Caco-2 (cell line): ENCODE measurements at regions not wholly inside any gene's neighbourhood (a gene's known extent, or its start where the extent isn't known, plus 50 kb on each side); places are given as distances from the start of the nearest gene placed in this dataset.

ENCODE experiments used
- BruUV-seq: library from RNA; stranded (reverse); fragments of 400-500 nt; replicated peaks from 2 replicates; lab custom pipeline; 2021; lab: Mats Ljungman, UMichigan
- CTCF ChIA-PET: fragments of 300-600 bp; sonication (Branson Sonifier 250); formaldehyde crosslinking; loops from one replicate; lab custom pipeline; 2022; ENCODE audit warnings: antibody characterized with exemption; lab: Charles Lee
- POLR2A ChIA-PET: fragments of 300-600 bp; sonication (Branson Sonifier 250); formaldehyde crosslinking; loops from one replicate; lab custom pipeline; 2022; ENCODE audit warnings: antibody characterized with exemption; lab: Charles Lee
- DNase-seq, 2 experiments: peaks; one replicate each; pipeline versions ENCODE4 v3.0.0 to v3.0.0-alpha.2; 2020 to 2022
- H3K27me3 ChIP-seq: replicated peaks from 2 replicates; pipeline ENCODE4 v1.6.0; 2011; ENCODE audit warnings: low read length; ENCODE audit not compliant: control insufficient read depth, insufficient read depth
- H3K36me3 ChIP-seq: 2 replicates; pipeline ENCODE4 v1.5.1; 2011; ENCODE audit warnings: low read length; ENCODE audit not compliant: control insufficient read depth, insufficient read depth
- H3K4me1 ChIP-seq: fragments of 250-450 bp; sonication (Bioruptor Pico); 2 replicates; pipeline ENCODE4 v1.5.1; 2020; ENCODE audit warnings: mild to moderate bottlenecking
- H3K4me3 ChIP-seq: 2 replicates; pipeline ENCODE4 v1.5.1; 2011; ENCODE audit warnings: low read depth, mild to moderate bottlenecking, control low read depth, low read length
- H3K9me3 ChIP-seq: fragments of 250-450 bp; sonication (Bioruptor Pico); 2 replicates; pipeline ENCODE4 v1.5.1; 2020; ENCODE audit warnings: mild to moderate bottlenecking, moderate library complexity
- H3K27ac Mint-ChIP-seq: one replicate; pipeline ENCODE4 v1.8.0; 2022; ENCODE audit warnings: mixed read lengths; ENCODE audit not compliant: unreplicated experiment
- H3K27me3 Mint-ChIP-seq: one replicate; pipeline ENCODE4 v1.8.0; 2022; ENCODE audit warnings: mixed read lengths; ENCODE audit not compliant: insufficient read depth, unreplicated experiment
- H3K36me3 Mint-ChIP-seq: one replicate; pipeline ENCODE4 v1.8.0; 2022; ENCODE audit warnings: mild to moderate bottlenecking, mixed read lengths; ENCODE audit not compliant: insufficient read depth, unreplicated experiment
- H3K4me1 Mint-ChIP-seq: one replicate; pipeline ENCODE4 v1.8.0; 2022; ENCODE audit warnings: low read depth, mixed read lengths; ENCODE audit not compliant: unreplicated experiment
- H3K4me3 Mint-ChIP-seq: one replicate; pipeline ENCODE4 v1.8.0; 2022; ENCODE audit warnings: mild to moderate bottlenecking, moderate library complexity, mixed read lengths; ENCODE audit not compliant: unreplicated experiment
- H3K9me3 Mint-ChIP-seq: one replicate; pipeline ENCODE4 v1.8.0; 2022; ENCODE audit warnings: mixed read lengths; ENCODE audit not compliant: unreplicated experiment
- intact Hi-C: fragments of 100-400 bp; cut with micrococcal nuclease; formaldehyde crosslinking; loops from one replicate; pipeline ENCODE4 v1.10.0; 2022; ENCODE audit not compliant: unreplicated experiment
- TF ChIP-seq, protein P1 (sequence below), 2 experiments: fragments of 200-600 bp in 1 of 2; IDR thresholded peaks; 1 replicate in 1 of 2; 2 replicates in 1 of 2; pipeline versions ENCODE4 v1.5.1 to v1.8.0; 2011 to 2022; ENCODE audit warnings: antibody characterized with exemption in 1 of 2, control low read depth in 1 of 2, inconsistent platforms in 1 of 2, low read depth in 1 of 2, low read length in 1 of 2, mild to moderate bottlenecking in 1 of 2, moderate library complexity in 1 of 2; ENCODE audit not compliant: insufficient read depth in 1 of 2, severe bottlenecking in 1 of 2, unreplicated experiment in 1 of 2

DNA sequence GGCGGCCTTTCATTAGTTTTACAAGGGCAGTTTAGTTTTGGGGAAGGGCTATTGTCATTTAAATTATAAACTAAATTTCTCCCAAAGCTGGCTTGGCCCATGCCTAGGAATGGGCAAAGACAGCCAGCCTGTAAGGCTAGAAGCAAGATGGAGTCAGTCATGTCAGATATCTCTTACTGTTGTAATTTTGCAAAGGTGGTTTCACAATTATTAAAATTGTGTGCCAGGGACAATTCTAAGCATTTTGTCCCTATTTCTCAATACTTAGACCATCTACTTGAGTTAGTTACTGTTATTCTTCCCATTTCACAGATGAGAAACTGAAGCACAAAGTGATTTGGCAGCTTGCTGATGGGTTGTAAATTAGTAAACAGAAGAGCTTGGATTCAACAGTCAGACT is 467.7 kb upstream of the GOT2 start:
- no peak overlapping the region for H3K4me3 Mint-ChIP-seq
- TF ChIP-seq, protein P1, sequence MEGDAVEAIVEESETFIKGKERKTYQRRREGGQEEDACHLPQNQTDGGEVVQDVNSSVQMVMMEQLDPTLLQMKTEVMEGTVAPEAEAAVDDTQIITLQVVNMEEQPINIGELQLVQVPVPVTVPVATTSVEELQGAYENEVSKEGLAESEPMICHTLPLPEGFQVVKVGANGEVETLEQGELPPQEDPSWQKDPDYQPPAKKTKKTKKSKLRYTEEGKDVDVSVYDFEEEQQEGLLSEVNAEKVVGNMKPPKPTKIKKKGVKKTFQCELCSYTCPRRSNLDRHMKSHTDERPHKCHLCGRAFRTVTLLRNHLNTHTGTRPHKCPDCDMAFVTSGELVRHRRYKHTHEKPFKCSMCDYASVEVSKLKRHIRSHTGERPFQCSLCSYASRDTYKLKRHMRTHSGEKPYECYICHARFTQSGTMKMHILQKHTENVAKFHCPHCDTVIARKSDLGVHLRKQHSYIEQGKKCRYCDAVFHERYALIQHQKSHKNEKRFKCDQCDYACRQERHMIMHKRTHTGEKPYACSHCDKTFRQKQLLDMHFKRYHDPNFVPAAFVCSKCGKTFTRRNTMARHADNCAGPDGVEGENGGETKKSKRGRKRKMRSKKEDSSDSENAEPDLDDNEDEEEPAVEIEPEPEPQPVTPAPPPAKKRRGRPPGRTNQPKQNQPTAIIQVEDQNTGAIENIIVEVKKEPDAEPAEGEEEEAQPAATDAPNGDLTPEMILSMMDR (IDR thresholded peaks at IDR 0.05; ENCODE audit: insufficient read depth in 1 of 2, low read depth in 1 of 2, low read length in 1 of 2, severe bottlenecking in 1 of 2, unreplicated experiment in 1 of 2): no peak
- H3K9me3 Mint-ChIP-seq: no peaks in the 10 kb centered on the region
- BruUV-seq: no TSS peak
- H3K27me3 Mint-ChIP-seq: peaks cover 3% of the 10 kb centered on the region
- POLR2A ChIA-PET: no interaction called here
- CTCF ChIA-PET: no interaction called here
- no peak overlapping the region for H3K27ac Mint-ChIP-seq
- Histone ChIP-seq H3K9me3 (no peaks in the 10 kb centered on the region), H3K4me3 (no peak overlapping the region), H3K4me1 (no peaks in the 10 kb centered on the region), H3K36me3 (no peaks in the 10 kb centered on the region), H3K27me3 (no peaks in the 10 kb centered on the region)
- H3K4me1 Mint-ChIP-seq: no peaks in the 10 kb centered on the region
- no peaks in the 10 kb centered on the region for H3K36me3 Mint-ChIP-seq
- intact Hi-C loops: no loop called here
- DNase-seq: no peak

DNA sequence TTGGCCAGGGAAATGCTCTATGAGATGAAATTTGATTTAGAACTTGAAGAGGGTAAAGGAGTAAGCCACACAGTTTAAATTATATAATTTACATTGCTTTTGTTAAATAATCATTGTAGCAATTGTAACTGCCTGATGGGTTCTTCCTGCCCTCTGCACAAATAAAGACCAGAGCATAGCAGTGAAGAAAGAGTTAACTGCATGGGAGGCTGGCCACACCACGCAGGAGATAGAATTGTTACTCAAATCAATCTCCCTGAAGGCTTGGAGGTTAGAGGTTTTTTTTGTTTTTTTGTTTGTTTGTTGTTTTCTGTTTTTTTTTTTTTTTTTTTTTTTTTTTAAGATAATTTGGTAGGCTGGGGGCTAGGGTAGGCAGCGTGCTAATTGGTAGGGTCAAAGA is 467.0 kb upstream of the GOT2 start:
- no TSS peak for BruUV-seq
- H3K36me3 ChIP-seq: no peaks in the 10 kb centered on the region
- no peak overlapping the region for H3K4me3 ChIP-seq
- no peak for DNase-seq
- H3K36me3 Mint-ChIP-seq: no peaks in the 10 kb centered on the region
- peaks cover 3% of the 10 kb centered on the region for H3K27me3 Mint-ChIP-seq
- H3K9me3 ChIP-seq: no peaks in the 10 kb centered on the region
- H3K4me1 Mint-ChIP-seq: no peaks in the 10 kb centered on the region
- POLR2A ChIA-PET: no interaction called here
- H3K4me1 ChIP-seq: no peaks in the 10 kb centered on the region
- no peaks in the 10 kb centered on the region for H3K9me3 Mint-ChIP-seq
- TF ChIP-seq, protein P1 (IDR thresholded peaks at IDR 0.05; ENCODE audit: insufficient read depth in 1 of 2, low read depth in 1 of 2, low read length in 1 of 2, severe bottlenecking in 1 of 2, unreplicated experiment in 1 of 2): no peak
- intact Hi-C loops: no loop called here
- no peaks in the 10 kb centered on the region for H3K27me3 ChIP-seq
- CTCF ChIA-PET: no interaction called here
- H3K4me3 Mint-ChIP-seq: no peak overlapping the region
- no peak overlapping the region for H3K27ac Mint-ChIP-seq

DNA sequence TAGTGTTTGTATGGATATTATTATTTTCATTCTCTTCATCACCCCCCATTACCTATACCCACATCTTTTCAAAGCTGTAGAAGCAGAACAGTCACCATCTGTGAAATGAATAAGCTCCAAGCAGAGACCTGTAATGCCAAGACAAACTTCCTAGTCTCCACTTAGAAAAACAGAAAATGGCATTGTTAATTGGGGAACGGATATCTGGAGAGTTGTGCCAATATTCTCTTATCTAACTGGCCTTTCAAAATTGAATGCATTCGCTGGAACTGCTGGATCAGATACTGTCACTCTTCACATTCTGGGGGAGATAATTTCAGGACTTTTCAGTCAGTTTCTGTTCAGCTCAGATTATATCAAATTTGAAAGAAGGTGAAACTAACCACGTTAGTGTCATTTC is 464.4 kb upstream of the GOT2 start:
- ChIA-PET CTCF (no interaction called here), POLR2A (no interaction called here)
- no peaks in the 10 kb centered on the region for H3K36me3 ChIP-seq
- Mint-ChIP-seq H3K4me1 (no peaks in the 10 kb centered on the region), H3K27me3 (peaks cover 6% of the 10 kb centered on the region), H3K4me3 (no peak overlapping the region), H3K9me3 (no peaks in the 10 kb centered on the region), H3K27ac (no peak overlapping the region), H3K36me3 (no peaks in the 10 kb centered on the region)
- intact Hi-C loops: no loop called here
- H3K27me3 ChIP-seq: no peaks in the 10 kb centered on the region
- H3K4me1 ChIP-seq: no peaks in the 10 kb centered on the region
- no peaks in the 10 kb centered on the region for H3K9me3 ChIP-seq
- H3K4me3 ChIP-seq: no peak overlapping the region
- DNase-seq: no peak
- no TSS peak for BruUV-seq
- TF ChIP-seq, protein P1 (IDR thresholded peaks at IDR 0.05; ENCODE audit: insufficient read depth in 1 of 2, low read depth in 1 of 2, low read length in 1 of 2, severe bottlenecking in 1 of 2, unreplicated experiment in 1 of 2): no peak
